ENCODE measurements at regions not wholly inside any gene's neighbourhood (a gene's known extent, or its start where the extent isn't known, plus 50 kb on each side); places are given as distances from the start of the nearest gene placed in this dataset.

DNA sequence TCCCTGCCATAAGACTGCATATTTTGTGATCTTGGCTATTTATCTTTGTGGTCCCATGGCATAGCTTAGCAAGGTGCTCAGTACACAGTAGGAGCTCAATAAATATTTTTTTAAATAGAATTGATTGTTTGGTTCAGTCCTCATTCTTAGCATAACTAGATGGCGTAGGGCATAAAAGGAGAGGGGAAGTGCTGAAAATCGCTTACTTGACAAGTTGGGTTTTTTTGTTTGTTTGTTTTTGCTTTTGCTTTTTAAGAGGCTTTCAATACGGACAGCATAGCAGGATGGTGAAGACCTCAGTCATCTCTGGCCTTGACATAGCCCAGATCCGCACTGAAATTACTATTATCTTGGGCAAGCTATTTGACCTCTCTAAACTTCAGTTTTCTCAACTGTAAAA is 86.6 kb upstream of the RANBP3L start:
- Histone ChIP-seq H2BK20ac (ENCODE audit: low read depth, low read length) (no peak overlapping the region), H3K9me3 (ENCODE audit: control insufficient read depth, insufficient read depth, low read length) (no peaks in the 10 kb centered on the region), H2AK9ac (replicated peaks; ENCODE audit: low read depth, low read length, poor library complexity) (no peak overlapping the region), H2BK5ac (ENCODE audit: low read depth, low read length, poor library complexity, severe bottlenecking) (no peak overlapping the region), H4K8ac (ENCODE audit: low read depth in 2 of 2, low read length in 2 of 2) (no peak overlapping the region), H3K4ac (ENCODE audit: low read depth, low read length) (no peak overlapping the region), H3K18ac (ENCODE audit: low read depth, low read length) (no peak overlapping the region), H2AK5ac (ENCODE audit: low read depth, low read length) (no peak overlapping the region), H2BK15ac (ENCODE audit: low read depth, low read length) (no peak overlapping the region), H4K91ac (ENCODE audit: insufficient read depth, low read depth, low read length) (no peak overlapping the region), H3K23ac (ENCODE audit: low read depth, low read length) (no peak overlapping the region), H3K4me2 (ENCODE audit: low read depth, low read length) (no peak overlapping the region), H3K27ac (ENCODE audit: insufficient read depth, low read length) (no peak overlapping the region), H2AFZ (replicated peaks; ENCODE audit: low read length, poor library complexity) (no peak overlapping the region), H4K5ac (ENCODE audit: low read depth, low read length) (no peak overlapping the region), H3K36me3 (ENCODE audit: control insufficient read depth, insufficient read depth, low read length) (no peaks in the 10 kb centered on the region), H3K9me1 (ENCODE audit: insufficient read depth, low read length) (no peaks in the 10 kb centered on the region), H3K14ac (replicated peaks; ENCODE audit: low read depth, low read length) (no peak overlapping the region), H3K9ac (ENCODE audit: low read depth, low read length) (no peak overlapping the region), H3K56ac (ENCODE audit: extremely low read depth, insufficient read depth, low read length) (no peak overlapping the region), H3K27me3 (ENCODE audit: control insufficient read depth, insufficient read depth, low read length) (peaks cover 17% of the 10 kb centered on the region), H3K79me1 (ENCODE audit: low read depth in 1 of 2, low read length in 2 of 2) (no peaks in the 10 kb centered on the region), H4K20me1 (ENCODE audit: insufficient read depth, low read length) (no peaks in the 10 kb centered on the region), H2BK120ac (ENCODE audit: low read depth, low read length) (no peak overlapping the region), H3K4me1 (ENCODE audit: control insufficient read depth, insufficient read depth, low read length) (no peaks in the 10 kb centered on the region), H3K4me3 (ENCODE audit: insufficient read depth, low read depth, low read length) (no peak overlapping the region)
- no CpG with 5 or more reads among the region's 4 CpGs for WGBS, 2 experiments (ENCODE audit: extremely low coverage in 2 of 2, insufficient read length in 1 of 2)
- ATAC-seq (ENCODE audit: low read depth) (no peak), DNase-seq (no peak)
- POLR2A ChIA-PET (ENCODE audit: unreplicated experiment), result no interaction called here
- TF ChIP-seq POLR2A (IDR thresholded peaks at IDR 0.05; ENCODE audit: low read depth, low read length) (no peak), MAFK (IDR thresholded peaks at IDR 0.05; ENCODE audit: low read depth, low read length) (peak; percentile 19; the same call in 1 of the 2 replicates)
- intact Hi-C loops (cut with micrococcal nuclease), result no loop called here
- in situ Hi-C loops (cut with MboI; ENCODE audit: low sequenced_read_pairs), result no loop called here
- no TSS peak for BruUV-seq (replicated peaks)
- CTCF ChIA-PET, result interaction anchor here (0.6 kb wide), 2 partner anchors 69 to 425 kb away, joined by 3 read pairs; no protein-coding TSS in a partner anchor
- dilution Hi-C loops (cut with HindIII; ENCODE audit: low sequenced_read_pairs, unreplicated experiment), result no loop called here

Measured in IMR-90 (cell line).